Kasumi-1 (cell line): ENCODE measurements at regions not wholly inside any gene's neighbourhood (a gene's known extent, or its start where the extent isn't known, plus 50 kb on each side); places are given as distances from the start of the nearest gene placed in this dataset.
A peak's percentile ranks its signal among the peaks of the same experiment; 100 is the strongest.

Experiments used
- DNase-seq, 2 experiments: peaks; one replicate each; lab custom pipeline; 2025; lab: John Stamatoyannopoulos, UW

DNA sequence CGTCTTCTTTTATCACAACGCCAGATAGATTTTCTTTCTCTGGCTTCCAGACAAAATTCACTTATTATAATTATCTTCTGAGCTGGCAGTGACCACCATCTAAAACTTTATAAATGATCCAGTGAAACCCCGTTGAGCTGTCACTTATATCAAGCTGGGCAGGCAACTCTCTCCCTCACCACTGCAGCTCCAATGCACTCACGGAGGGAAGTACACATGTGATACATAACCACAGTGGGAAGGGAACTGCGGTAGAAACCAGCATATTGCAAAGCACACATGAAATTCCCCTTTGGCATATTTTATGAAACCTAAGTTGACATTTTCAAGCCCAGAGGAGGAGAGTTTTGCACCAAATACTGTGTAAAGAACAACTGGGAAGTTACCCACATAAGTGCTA is 536.9 kb downstream of the HACE1 start:
- DNase-seq, result peak; percentile 54 to 62

DNA sequence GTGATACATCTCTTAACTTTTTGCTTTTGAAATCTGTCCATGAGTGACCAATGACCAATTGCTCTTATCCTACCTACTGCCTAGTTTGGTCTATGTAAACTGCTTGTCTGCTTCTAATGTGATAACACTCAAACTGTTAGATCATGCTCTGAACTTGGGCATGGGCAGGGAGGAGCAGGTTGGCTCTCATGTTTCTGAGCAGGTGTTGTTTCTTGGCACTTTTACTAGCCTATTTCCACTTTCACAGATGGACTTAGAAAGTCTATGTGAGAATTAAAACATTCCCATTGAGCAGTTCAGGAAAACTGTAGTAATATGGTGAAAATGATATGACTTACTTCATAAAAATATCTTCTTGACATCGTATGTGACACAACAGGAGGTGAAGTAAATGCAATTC is 538.4 kb downstream of the HACE1 start:
- no peak for DNase-seq

- DNase-seq, result no peak
These were observed 538.8 kb downstream of the HACE1 start for GRCh38 chr6:104320896-104321295.

- DNase-seq, result no peak
These were observed 546.9 kb downstream of the HACE1 start for GRCh38 chr6:104312851-104313250.

- no peak for DNase-seq
These were observed 553.5 kb downstream of the HACE1 start for GRCh38 chr6:104306211-104306610.

DNA sequence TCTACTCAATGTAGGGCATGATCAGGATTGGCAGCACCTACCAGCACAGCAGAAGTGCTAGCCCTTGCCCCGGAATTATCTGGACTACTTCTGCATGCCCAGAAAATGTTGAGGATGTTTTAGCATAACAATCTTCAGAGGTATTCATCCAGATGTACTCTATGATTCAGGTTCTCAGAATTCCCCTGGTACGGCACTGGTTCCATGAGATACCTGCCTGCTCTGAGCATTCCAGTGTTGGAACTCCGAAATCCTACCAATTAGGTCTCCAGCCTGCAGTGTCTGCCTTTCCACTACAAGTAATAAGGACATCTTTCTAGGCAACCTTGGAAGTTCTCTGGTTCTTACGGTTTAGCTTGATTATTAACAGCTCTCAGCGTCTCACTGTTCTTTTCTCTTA is 554.5 kb downstream of the HACE1 start:
- no peak for DNase-seq

DNA sequence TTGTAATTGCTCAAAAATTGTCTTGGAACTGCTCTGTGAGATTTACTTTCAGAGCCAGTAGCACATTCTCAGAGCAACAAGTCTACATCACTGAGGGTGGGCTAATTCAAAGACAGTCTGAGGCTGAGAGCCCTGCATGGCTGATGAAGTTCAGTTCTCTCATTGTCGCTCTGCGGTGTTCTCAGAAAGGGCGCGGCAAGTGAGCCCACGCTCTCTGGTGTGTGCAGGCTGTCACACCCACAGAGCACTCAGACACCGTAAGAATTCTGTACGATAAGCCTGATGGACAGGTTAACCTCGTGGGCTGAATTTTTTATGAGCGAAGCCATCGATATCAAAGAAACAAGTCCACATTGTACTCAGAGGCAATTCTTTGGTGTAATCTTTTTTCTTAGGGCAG is 557.8 kb downstream of the HACE1 start:
- no peak for DNase-seq

- no peak for DNase-seq
These were observed 573.1 kb downstream of the HACE1 start for GRCh38 chr6:104286641-104287040.

DNA sequence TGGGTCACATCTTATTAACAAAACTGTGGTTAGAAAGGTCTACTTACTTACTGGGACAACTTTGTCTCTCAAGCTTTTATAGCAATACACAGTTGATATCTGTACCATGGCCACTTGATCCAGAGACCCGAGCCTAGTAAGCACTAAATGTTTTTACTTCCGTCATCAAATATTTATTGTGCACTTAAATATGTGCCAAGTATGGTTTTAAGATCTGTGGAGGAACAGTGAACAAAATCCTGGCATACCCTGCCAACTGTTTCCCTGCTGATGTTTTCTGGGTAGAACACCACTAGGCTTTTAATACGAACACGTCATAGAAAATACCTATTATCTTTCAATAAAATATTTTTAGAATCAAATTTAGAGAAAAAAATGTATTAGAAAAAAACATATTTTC is 574.8 kb downstream of the HACE1 start:
- no peak for DNase-seq

GRCh38 chr6:104282581-104282980 is 577.1 kb downstream of the HACE1 start:
- DNase-seq, result no peak

GRCh38 chr6:104281370-104281769 is 578.3 kb downstream of the HACE1 start:
- peak; percentile 9 to 22 for DNase-seq

GRCh38 chr6:104268389-104268788 is 591.3 kb downstream of the HACE1 start:
- DNase-seq, result no peak

DNA sequence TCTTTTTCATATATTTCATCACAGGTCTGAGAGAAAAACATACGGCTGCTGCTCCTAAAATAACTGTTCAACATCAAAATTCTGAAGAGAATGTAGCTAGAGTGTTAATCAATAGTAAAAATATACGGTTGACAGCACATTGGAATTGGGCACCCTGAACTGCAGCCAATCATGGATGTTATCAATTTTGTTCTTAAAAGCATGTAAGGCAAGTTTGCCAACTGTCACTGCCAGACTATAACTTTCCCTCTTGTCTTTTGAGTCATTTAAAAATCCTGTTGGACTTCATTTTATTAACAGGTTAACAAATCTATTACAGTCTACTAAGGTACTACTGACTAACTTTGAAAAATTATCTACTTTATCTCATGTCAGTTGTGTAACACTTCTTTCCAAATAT is 592.8 kb downstream of the HACE1 start:
- no peak for DNase-seq

GRCh38 chr6:104256646-104257045 is 603.1 kb downstream of the HACE1 start:
- DNase-seq, result no peak

DNA sequence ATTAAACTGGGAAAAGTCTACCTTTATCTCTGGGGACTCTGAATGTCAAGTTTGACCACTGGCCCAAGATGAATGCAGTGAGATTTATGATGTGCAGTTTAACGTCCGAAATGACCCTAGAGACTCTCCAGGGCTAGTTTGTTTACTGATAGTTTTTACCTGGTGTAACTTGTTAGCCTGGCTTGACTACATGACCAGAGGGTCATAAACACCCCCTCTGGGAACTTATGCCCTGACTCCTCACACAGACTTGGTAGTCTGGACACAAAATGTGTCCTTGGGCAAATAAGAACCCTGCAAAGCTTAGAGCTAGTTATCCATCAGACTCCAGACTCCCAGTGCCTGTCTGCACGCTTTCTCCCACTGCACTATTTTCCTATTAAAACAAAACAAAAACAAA is 606.5 kb downstream of the HACE1 start:
- DNase-seq, result no peak

DNA sequence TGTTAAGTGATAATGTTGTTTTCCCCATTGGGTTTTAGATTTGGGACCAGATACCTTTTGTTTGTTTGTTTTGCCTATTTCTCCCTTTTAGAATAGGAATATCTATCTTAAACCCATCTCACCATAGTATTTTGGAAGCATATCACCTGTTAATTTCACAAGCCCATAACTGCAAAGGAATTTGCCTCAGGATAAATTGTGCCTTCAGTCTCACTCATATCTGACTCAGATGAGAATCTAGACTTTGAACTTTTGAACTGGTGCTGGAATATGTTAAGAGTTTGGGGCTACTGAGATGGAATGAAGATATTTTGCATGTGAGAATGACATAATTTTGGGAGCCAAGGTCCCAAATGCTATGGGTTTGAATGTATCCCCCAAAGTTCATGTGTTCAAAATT is 607.4 kb downstream of the HACE1 start:
- DNase-seq, result no peak

DNA sequence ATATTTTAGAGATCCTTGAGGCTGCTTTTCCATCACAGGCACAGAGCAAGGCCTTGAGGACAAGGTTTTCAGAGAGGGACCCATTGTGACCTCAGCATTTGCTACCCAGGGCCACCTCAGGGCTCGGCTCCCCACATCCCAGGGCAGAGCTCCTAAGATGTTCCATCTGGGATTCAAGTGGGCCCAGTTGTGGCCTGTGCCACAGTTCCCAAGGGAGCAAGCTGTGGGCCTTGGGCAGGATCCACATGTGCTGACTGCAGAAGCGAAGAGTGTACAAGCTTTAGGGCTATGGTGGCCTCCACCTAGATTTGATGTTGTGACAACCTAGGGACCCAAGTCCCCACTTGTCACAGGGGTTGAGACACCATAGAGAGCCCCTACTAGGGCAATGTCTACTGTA is 608.1 kb downstream of the HACE1 start:
- no peak for DNase-seq

GRCh38 chr6:104240865-104241264 is 618.9 kb downstream of the HACE1 start:
- no peak for DNase-seq

DNA sequence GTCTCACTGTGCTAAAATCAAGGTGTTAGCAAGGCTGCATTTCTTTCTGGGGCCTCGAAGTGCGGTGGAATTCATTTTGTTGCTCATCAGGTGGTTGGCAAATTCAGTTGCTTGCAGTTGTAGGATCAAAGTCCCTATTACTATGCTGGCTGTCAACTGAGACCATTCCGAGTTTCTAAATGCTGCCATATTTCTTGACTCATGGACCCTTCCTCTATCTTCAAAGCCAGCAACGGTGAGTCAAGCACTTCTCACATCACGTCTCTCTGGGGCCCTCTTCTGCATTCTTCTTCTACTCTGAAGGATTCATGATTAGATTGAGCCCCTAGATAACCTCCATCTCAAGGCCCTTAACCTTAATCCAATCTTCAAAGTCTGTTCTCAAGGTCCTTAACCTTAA is 619.7 kb downstream of the HACE1 start:
- DNase-seq, result no peak

- DNase-seq, result no peak
These were observed 630.7 kb downstream of the HACE1 start for GRCh38 chr6:104229057-104229456.

DNA sequence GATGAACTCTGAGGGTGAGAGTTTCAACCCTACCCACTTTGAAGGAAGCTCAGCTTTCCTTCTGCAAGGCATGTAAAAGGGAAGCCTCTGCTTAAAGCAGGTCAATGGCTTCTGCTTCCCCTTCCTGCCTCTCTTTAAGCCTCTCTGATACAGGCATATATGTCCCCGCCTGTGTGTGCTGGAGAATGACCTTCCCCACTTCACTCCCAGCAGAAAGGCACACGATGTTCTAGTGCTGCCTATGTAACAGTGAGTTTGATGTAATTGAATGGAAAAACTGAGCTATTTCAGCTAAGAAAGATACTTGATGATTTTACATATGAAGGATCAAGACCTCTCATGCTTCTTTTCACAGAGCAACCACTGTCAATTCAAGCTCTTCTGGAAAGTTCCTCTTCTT is 632.2 kb downstream of the HACE1 start:
- peak; percentile 34 to 43 for DNase-seq

DNA sequence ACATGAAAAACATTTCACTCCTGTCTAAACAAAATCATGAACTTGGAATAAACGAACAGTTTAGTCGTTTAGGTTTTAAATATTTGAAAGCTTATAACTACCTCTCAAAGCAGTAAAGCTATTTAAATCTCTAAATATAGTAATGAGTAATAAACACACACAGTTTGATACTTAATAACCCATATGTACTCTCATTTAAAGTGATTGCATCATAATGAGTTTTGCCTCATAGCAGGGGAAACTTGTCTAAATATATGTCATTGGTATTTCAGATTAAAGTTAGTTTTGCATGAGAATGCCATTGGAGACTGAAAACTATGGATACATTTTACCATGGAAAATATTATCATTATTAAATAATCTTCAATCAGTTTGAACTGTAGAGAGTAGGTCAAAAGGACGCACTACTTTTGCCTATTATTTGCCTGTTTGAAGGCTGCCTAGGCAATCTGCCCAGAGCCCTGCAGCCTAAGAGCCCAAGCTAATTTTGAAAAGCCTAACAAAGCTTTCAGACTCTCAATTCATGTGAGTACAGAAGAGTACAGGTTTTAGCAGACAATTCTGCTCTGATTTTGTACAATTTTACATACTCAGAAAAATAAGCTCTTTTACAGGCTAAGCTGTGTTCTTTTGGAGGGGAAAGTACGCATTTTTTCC is 632.8 kb downstream of the HACE1 start:
- DNase-seq, result no peak

DNA sequence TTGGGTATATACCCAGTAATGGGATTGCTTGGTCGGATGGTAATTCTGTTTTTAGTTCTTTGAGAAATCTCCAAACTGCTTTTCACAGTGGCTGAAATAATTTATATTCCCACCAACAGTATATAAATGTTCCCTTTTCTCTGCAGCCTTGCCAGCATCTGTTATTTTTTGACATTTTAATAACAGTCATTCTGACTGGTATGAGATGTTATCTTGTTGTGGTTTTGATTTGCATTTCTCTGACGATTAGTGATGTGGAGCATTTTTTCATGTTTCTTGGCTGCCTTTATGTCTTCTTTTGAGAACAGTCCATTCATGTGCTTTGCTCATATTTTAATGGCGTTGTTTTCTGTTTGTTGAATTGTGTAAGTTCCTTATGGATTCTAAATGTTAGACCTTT is 641.6 kb downstream of the HACE1 start:
- no peak for DNase-seq

GRCh38 chr6:104214901-104215300 is 644.8 kb downstream of the HACE1 start:
- no peak for DNase-seq
